SK-N-MC (cell line): ENCODE measurements at regions not wholly inside any gene's neighbourhood (a gene's known extent, or its start where the extent isn't known, plus 50 kb on each side); places are given as distances from the start of the nearest gene placed in this dataset.

Experiments
- DNase-seq: peaks from one replicate; pipeline ENCODE4 v3.0.0-alpha.2; 2011; ENCODE audit warnings: low read depth, low spot score
- H3K27ac ChIP-seq: fragments of 200-600 bp; sonication (generic); 2 replicates; pipeline ENCODE4 v1.5.1; 2016; ENCODE audit warnings: mixed run types
- H3K36me3 ChIP-seq: fragments of 200-600 bp; sonication (generic); 2 replicates; pipeline ENCODE4 v1.6.1; 2017; ENCODE audit warnings: antibody characterized with exemption, low read length, mixed read lengths; ENCODE audit not compliant: insufficient read depth
- H3K4me3 ChIP-seq: fragments of 200-600 bp; sonication (generic); 2 replicates; pipeline ENCODE4 v1.5.1; 2016
- H3K9ac ChIP-seq: fragments of 200-600 bp; sonication (generic); 2 replicates; pipeline ENCODE4 v1.8.0; 2017; ENCODE audit warnings: mixed run types, mixed read lengths; ENCODE audit not compliant: insufficient read length
- H3K9me3 ChIP-seq: fragments of 200-600 bp; sonication (generic); 2 replicates; pipeline ENCODE4 v1.6.1; 2017; ENCODE audit warnings: low read depth, mild to moderate bottlenecking, antibody characterized with exemption, low read length, moderate library complexity, mixed read lengths
- EZH2 ChIP-seq: fragments of 200-600 bp; sonication (generic); IDR thresholded peaks from one replicate; pipeline ENCODE4 v1.6.1; 2017; ENCODE audit warnings: antibody characterized with exemption
- FOXP2 ChIP-seq: optimal IDR thresholded peaks from 2 replicates; pipeline ENCODE3; 2011; ENCODE audit warnings: mild to moderate bottlenecking, moderate library complexity; ENCODE audit not compliant: insufficient read depth; ENCODE audit errors: extremely low read length, control extremely low read depth
- POLR2AphosphoS5 ChIP-seq: IDR thresholded peaks from 2 replicates; pipeline ENCODE4 v1.6.1; 2012; ENCODE audit warnings: mild to moderate bottlenecking, low read depth, low read length, borderline replicate concordance

GRCh38 chr10:121357401-121357800, 240.8 kb downstream of the FGFR2 start:
- Histone ChIP-seq H3K36me3 (no peaks in the 10 kb centered on the region), H3K9me3 (no peaks in the 10 kb centered on the region), H3K4me3 (no peak overlapping the region), H3K27ac (no peak overlapping the region), H3K9ac (no peak overlapping the region)
- TF ChIP-seq EZH2 = no peak
- TF ChIP-seq FOXP2 = no peak
- TF ChIP-seq POLR2AphosphoS5 = no peak
- no peak for DNase-seq

DNA sequence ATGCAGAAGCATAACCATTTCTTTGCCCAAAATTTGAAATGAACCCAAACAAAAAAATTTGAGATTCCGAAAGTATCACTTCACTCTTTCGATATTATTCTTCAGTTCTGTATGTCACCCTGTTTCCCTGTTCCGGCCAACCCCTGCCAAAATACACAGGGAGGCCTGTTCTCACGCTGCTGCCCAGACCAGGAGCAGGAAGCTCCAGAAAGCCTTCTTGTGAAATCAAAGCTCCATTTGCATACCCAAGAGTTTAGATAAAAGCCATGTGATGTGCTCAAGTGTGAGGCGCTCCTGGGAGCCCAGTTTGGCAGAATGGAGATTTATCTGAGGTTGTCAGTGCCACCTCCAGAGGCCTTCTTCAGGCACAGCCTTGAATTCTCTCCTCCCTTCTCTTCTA, 236.2 kb downstream of the FGFR2 start:
- TF ChIP-seq EZH2 (no peak), POLR2AphosphoS5 (no peak)
- no peaks in the 10 kb centered on the region for H3K9me3 ChIP-seq
- H3K36me3 ChIP-seq = no peaks in the 10 kb centered on the region
- no peak overlapping the region for H3K27ac ChIP-seq
- no peak overlapping the region for H3K4me3 ChIP-seq
- no peak for DNase-seq
- no peak overlapping the region for H3K9ac ChIP-seq

GRCh38 chr10:121365566-121365965, 232.7 kb downstream of the FGFR2 start:
- no peak for DNase-seq
- H3K4me3 ChIP-seq = no peak overlapping the region
- no peaks in the 10 kb centered on the region for H3K9me3 ChIP-seq
- no peak overlapping the region for H3K27ac ChIP-seq
- H3K9ac ChIP-seq = no peak overlapping the region
- TF ChIP-seq POLR2AphosphoS5 = no peak
- no peak for TF ChIP-seq EZH2
- TF ChIP-seq FOXP2 = no peak
- H3K36me3 ChIP-seq = no peaks in the 10 kb centered on the region

DNA sequence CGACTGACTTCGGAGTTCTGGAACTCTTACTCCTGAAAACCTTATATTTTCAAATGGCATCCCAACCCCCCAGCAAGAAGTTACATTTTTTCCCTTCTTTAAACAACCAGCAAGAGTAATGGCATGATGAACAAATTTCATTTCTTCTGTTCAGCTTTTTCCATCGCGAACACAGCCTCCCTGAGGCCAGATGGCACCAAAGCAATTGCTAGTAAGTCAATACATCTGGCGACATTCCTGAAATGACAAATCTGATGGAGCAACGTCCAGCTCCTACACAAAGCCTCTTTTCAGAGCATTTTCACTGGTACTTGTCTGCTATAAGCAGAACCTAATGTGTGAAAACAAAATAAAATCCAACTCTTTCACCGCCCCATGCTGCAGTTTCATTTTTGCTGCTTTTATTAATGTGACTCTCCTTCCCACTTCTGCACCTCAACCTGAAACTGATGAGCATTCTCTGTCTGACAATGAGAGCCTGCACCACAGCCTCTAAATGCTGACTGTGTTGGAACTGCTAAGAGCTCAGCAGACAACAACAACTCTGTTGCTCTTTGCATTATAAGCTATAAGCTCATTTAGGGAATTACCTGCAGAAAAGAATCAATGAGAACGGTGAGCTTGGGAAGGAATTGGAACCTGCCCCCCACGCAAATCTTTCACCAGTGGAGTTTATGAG, 229.8 kb downstream of the FGFR2 start:
- Histone ChIP-seq H3K4me3 (no peak overlapping the region), H3K9ac (no peak overlapping the region), H3K36me3 (no peaks in the 10 kb centered on the region), H3K9me3 (no peaks in the 10 kb centered on the region), H3K27ac (no peak overlapping the region)
- DNase-seq = no peak
- no peak for TF ChIP-seq FOXP2
- TF ChIP-seq POLR2AphosphoS5 = no peak
- TF ChIP-seq EZH2 = no peak

DNA sequence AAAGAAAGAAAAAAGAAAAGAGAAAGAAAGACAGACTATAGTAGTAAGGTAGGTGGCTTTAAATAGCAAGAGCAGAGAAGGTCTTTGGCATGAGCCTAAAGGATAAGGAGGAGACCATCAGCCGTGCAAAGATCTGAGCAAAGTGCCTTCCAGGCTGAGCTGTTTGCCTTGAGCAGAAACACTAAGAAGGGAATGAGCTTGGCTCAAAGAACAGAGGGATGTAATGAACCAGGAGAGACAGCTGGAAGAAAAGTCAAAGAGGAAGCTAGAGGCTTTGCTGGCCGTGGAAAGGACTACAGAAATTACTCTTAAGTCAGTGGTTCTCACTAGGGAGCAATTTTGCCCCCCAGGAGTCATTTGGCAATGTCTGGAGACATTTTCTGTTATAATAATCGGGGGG, 228.6 kb downstream of the FGFR2 start:
- H3K4me3 ChIP-seq = no peak overlapping the region
- DNase-seq = no peak
- H3K9me3 ChIP-seq = no peaks in the 10 kb centered on the region
- TF ChIP-seq FOXP2 (no peak), EZH2 (no peak), POLR2AphosphoS5 (no peak)
- no peaks in the 10 kb centered on the region for H3K36me3 ChIP-seq
- no peak overlapping the region for H3K9ac ChIP-seq
- H3K27ac ChIP-seq = no peak overlapping the region

DNA sequence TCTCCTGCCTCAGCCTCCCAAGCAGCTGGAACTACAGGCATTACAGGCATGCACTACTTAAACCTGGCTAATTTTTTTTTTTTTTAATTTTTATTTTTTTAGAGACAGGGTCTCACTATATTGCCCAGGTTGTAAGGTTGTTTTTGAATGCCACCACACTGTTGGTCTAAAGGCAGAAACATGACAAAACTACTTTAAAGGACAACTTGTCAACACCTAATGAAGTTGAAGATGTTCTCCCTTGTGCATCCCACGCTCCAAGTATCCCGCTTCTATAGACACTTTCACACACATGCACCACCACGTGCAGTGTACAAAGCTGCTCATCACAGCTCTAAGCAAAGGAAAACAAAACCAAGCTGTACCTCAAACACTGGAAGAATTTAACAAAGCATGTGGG, 226.4 kb downstream of the FGFR2 start:
- no peak overlapping the region for H3K27ac ChIP-seq
- TF ChIP-seq FOXP2 (no peak), EZH2 (no peak), POLR2AphosphoS5 (no peak)
- H3K9me3 ChIP-seq = no peaks in the 10 kb centered on the region
- H3K9ac ChIP-seq = no peak overlapping the region
- H3K36me3 ChIP-seq = no peaks in the 10 kb centered on the region
- H3K4me3 ChIP-seq = no peak overlapping the region
- DNase-seq = no peak

- Histone ChIP-seq H3K36me3 (no peaks in the 10 kb centered on the region), H3K9me3 (no peaks in the 10 kb centered on the region), H3K4me3 (no peak overlapping the region), H3K27ac (no peak overlapping the region), H3K9ac (no peak overlapping the region)
- TF ChIP-seq EZH2 (no peak), FOXP2 (no peak), POLR2AphosphoS5 (no peak)
- no peak for DNase-seq
Measured at GRCh38 chr10:121373411-121373810, 224.8 kb downstream of the FGFR2 start.

GRCh38 chr10:121374121-121374520, 224.1 kb downstream of the FGFR2 start:
- H3K27ac ChIP-seq = no peak overlapping the region
- no peak for DNase-seq
- no peak overlapping the region for H3K4me3 ChIP-seq
- no peak for TF ChIP-seq EZH2
- no peak for TF ChIP-seq POLR2AphosphoS5
- H3K36me3 ChIP-seq = no peaks in the 10 kb centered on the region
- no peak overlapping the region for H3K9ac ChIP-seq
- H3K9me3 ChIP-seq = no peaks in the 10 kb centered on the region

DNA sequence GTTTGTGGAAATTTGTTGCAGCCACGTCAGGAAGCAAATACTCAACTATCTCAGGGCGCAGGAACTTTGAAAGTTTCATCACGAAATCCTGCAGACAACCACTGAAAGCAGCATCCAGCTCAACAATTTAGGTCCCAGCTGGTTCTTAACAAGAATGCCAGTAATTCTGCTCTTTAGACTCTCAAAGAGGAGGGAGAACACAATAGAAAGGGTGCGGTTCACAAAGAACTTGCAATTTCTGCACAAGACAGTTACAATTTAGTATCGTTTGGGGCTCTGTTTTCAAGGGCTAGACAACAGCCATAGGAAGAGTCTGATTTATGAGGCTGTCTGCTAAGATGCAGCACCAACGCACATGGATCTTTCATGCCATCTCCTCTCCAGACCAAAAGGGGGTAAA, 223.1 kb downstream of the FGFR2 start:
- DNase-seq = no peak
- H3K4me3 ChIP-seq = no peak overlapping the region
- no peak overlapping the region for H3K9ac ChIP-seq
- no peaks in the 10 kb centered on the region for H3K36me3 ChIP-seq
- H3K9me3 ChIP-seq = no peaks in the 10 kb centered on the region
- TF ChIP-seq FOXP2 = no peak
- TF ChIP-seq EZH2 = no peak
- TF ChIP-seq POLR2AphosphoS5 = no peak
- H3K27ac ChIP-seq = no peak overlapping the region
